Neutrophil (primary cell): ENCODE measurements at regions not wholly inside any gene's neighbourhood (a gene's known extent, or its start where the extent isn't known, plus 50 kb on each side); places are given as distances from the start of the nearest gene placed in this dataset.

Experiments
- H3K27ac ChIP-seq: fragments of 200-600 bp; sonication (generic); 2 replicates; pipeline ENCODE4 v1.5.1; 2016; ENCODE audit warnings: mild to moderate bottlenecking, moderate library complexity
- H3K27me3 ChIP-seq: fragments of 200-600 bp; sonication (generic); 2 replicates; pipeline ENCODE4 v1.6.0; 2016; ENCODE audit warnings: mild to moderate bottlenecking
- H3K36me3 ChIP-seq: fragments of 200-600 bp; sonication (generic); 2 replicates; pipeline ENCODE4 v1.5.1; 2017
- H3K4me1 ChIP-seq, 2 experiments: fragments of 200-600 bp in 1 of 2; sonication (generic) in 1 of 2; 1 replicate in 1 of 2; 2 replicates in 1 of 2; pipeline versions ENCODE4 v1.5.1 to v1.6.1; 2013 to 2016; ENCODE audit warnings: low read depth in 1 of 2, low read length in 1 of 2, mild to moderate bottlenecking in 1 of 2, moderate library complexity in 1 of 2; ENCODE audit not compliant: control insufficient read depth in 1 of 2, insufficient read depth in 1 of 2
- H3K4me3 ChIP-seq, 2 experiments: fragments of 200-600 bp in 1 of 2; sonication (generic) in 1 of 2; 1 replicate in 1 of 2; 2 replicates in 1 of 2; pipeline ENCODE4 v1.5.1; 2013 to 2016; ENCODE audit warnings: low read depth in 1 of 2, low read length in 1 of 2, mild to moderate bottlenecking in 1 of 2, moderate library complexity in 1 of 2
- H3K9me3 ChIP-seq: fragments of 200-600 bp; sonication (generic); 2 replicates; pipeline ENCODE4 v1.5.1; 2016
- CTCF ChIP-seq: fragments of 200-600 bp; sonication (generic); IDR thresholded peaks from 2 replicates; pipeline ENCODE4 v1.5.1; 2016; ENCODE audit warnings: antibody characterized with exemption

DNA sequence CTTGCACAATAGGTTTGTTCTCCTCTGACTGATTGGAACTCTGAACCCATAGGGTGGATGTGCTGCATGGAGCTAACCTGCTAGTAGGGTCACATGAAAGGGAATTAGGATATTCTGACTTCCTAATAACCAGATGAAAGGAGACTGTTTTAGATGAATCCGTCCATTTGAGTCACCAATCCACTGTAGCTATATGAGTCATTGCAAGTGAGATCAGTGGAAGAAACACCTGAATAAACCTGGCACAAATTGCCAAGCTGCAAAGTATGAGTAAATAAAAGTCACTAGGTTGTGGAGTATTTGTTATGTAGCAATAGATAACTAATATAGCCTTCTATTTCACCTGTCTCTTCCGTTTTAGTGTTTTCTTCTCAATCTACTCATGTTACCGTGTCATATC lies 584.4 kb downstream of the PDCD6IP start:
- TF ChIP-seq CTCF, result no peak
- H3K4me3 ChIP-seq, result no peak overlapping the region
- H3K4me1 ChIP-seq, result no peaks in the 10 kb centered on the region
- H3K27ac ChIP-seq, result no peak overlapping the region
- no peaks in the 10 kb centered on the region for H3K27me3 ChIP-seq
- no peaks in the 10 kb centered on the region for H3K9me3 ChIP-seq
- H3K36me3 ChIP-seq, result no peaks in the 10 kb centered on the region

GRCh38 chr3:34386309-34386708 lies 587.9 kb downstream of the PDCD6IP start:
- Histone ChIP-seq H3K27me3 (no peaks in the 10 kb centered on the region), H3K4me1 (no peaks in the 10 kb centered on the region), H3K9me3 (no peaks in the 10 kb centered on the region), H3K36me3 (no peaks in the 10 kb centered on the region), H3K4me3 (no peak overlapping the region), H3K27ac (no peak overlapping the region)
- TF ChIP-seq CTCF, result no peak

DNA sequence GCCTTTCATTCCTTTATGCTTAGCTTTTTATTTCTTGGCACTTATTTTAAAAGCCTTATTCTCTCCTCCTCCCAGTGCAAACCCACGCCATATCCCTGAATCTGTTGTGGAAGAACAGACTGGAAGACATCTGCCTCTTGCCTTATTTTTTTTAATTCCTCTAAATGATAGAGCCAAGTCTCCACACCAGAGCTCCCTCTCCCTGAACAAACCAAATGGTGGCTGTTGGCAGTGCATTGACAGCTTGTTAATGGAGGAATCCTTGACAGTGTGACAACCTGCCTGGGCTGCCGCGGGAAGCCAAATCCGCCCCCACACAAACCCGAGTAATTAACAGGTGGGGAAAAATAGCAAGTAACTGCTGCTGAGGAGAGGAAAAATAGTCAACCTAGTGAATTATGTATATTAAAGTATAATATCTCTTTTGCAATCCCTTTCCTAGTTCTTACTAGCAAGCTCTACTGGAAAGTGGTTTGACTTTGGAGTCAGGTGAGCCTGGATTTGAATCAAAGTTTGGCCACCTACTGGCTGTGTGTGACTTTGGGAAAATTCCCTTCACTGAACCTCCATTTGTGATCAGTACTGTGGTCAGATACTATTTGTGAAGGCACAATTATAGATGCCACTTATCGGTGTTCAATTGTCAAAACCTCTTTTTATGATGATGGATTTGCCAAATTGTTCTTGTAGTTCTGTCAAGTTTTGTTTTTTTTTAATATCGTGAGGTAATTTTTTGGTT lies 589.6 kb downstream of the PDCD6IP start:
- H3K4me3 ChIP-seq, result no peak overlapping the region
- no peaks in the 10 kb centered on the region for H3K27me3 ChIP-seq
- TF ChIP-seq CTCF, result no peak
- H3K27ac ChIP-seq, result no peak overlapping the region
- no peaks in the 10 kb centered on the region for H3K36me3 ChIP-seq
- no peaks in the 10 kb centered on the region for H3K9me3 ChIP-seq
- H3K4me1 ChIP-seq, result no peaks in the 10 kb centered on the region

DNA sequence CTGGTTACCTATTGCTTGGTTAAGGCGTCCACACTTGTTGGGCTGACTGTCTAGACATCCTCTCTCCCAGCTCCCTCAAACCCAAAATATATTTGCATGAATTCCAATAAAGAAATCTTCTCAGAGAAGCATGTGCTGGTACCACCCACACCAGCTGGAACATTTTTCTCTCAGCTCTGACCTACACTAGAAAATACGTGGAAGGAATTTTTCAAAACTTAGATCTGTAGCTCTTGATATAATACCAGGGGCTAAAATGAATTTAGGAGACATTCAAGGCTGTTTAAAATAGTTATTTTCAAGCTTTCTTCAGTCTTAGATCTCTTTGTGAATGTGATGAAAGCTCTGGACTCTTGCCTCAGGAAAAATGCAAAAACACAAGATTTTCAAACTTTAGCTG lies 590.4 kb downstream of the PDCD6IP start:
- H3K9me3 ChIP-seq, result no peaks in the 10 kb centered on the region
- no peaks in the 10 kb centered on the region for H3K36me3 ChIP-seq
- H3K27ac ChIP-seq, result no peak overlapping the region
- H3K4me3 ChIP-seq, result no peak overlapping the region
- no peaks in the 10 kb centered on the region for H3K4me1 ChIP-seq
- TF ChIP-seq CTCF, result no peak
- no peaks in the 10 kb centered on the region for H3K27me3 ChIP-seq

- Histone ChIP-seq H3K36me3 (no peaks in the 10 kb centered on the region), H3K4me1 (no peaks in the 10 kb centered on the region), H3K27me3 (no peaks in the 10 kb centered on the region), H3K4me3 (no peak overlapping the region), H3K9me3 (no peaks in the 10 kb centered on the region), H3K27ac (no peak overlapping the region)
- TF ChIP-seq CTCF, result no peak
Observed at GRCh38 chr3:34394978-34395748, 596.7 kb downstream of the PDCD6IP start.
